Hepatocyte (in vitro differentiated cells): ENCODE measurements at regions not wholly inside any gene's neighbourhood (a gene's known extent, or its start where the extent isn't known, plus 50 kb on each side); places are given as distances from the start of the nearest gene placed in this dataset.

Experiments used
- CTCF ChIP-seq: fragments of 200-600 bp; sonication (generic); IDR thresholded peaks from 2 replicates; pipeline ENCODE4 v1.5.1; 2016; ENCODE audit warnings: antibody characterized with exemption, mild to moderate bottlenecking; ENCODE audit not compliant: poor library complexity
- EZH2 ChIP-seq: fragments of 200-600 bp; sonication (generic); IDR thresholded peaks from 2 replicates; pipeline ENCODE4 v1.6.1; 2016; ENCODE audit warnings: antibody characterized with exemption, mild to moderate bottlenecking, borderline replicate concordance
- EZH2phosphoT487 ChIP-seq: fragments of 200-600 bp; sonication (generic); IDR thresholded peaks from one replicate; pipeline ENCODE4 v1.6.1; 2018; ENCODE audit warnings: antibody characterized with exemption, mild to moderate bottlenecking, low read depth, moderate library complexity; ENCODE audit not compliant: unreplicated experiment, severe bottlenecking

- no peak for TF ChIP-seq CTCF
- no peak for TF ChIP-seq EZH2
- no peak for TF ChIP-seq EZH2phosphoT487
These were observed 150.3 kb upstream of the NRP1 start for GRCh38 chr10:33484787-33485186.
